ENCODE measurements at regions not wholly inside any gene's neighbourhood (a gene's known extent, or its start where the extent isn't known, plus 50 kb on each side); places are given as distances from the start of the nearest gene placed in this dataset.

DNA sequence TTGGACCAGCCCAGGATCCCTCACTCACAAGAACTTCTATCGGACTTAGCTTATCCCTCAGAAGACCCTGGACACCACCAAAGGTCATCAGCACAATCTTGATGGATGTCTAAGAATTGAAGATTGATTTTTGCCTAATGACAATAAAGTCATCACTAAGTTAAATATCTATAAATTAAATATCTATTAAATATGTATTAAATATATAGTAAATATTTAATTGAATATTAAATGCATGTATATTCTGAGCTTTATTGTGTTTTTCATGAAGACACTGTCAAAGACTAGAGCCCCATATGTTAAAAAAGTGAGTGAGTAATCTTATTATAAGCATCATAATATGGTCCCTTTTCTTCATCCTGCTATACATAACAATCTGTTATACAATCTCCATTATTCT, 751.1 kb downstream of the KCNJ2 start:
- TF ChIP-seq, protein P1, sequence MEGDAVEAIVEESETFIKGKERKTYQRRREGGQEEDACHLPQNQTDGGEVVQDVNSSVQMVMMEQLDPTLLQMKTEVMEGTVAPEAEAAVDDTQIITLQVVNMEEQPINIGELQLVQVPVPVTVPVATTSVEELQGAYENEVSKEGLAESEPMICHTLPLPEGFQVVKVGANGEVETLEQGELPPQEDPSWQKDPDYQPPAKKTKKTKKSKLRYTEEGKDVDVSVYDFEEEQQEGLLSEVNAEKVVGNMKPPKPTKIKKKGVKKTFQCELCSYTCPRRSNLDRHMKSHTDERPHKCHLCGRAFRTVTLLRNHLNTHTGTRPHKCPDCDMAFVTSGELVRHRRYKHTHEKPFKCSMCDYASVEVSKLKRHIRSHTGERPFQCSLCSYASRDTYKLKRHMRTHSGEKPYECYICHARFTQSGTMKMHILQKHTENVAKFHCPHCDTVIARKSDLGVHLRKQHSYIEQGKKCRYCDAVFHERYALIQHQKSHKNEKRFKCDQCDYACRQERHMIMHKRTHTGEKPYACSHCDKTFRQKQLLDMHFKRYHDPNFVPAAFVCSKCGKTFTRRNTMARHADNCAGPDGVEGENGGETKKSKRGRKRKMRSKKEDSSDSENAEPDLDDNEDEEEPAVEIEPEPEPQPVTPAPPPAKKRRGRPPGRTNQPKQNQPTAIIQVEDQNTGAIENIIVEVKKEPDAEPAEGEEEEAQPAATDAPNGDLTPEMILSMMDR (IDR thresholded peaks at IDR 0.05) = no peak
- TF ChIP-seq POLR2A (IDR thresholded peaks at IDR 0.05) = no peak
